ENCODE measurements at regions not wholly inside any gene's neighbourhood (a gene's known extent, or its start where the extent isn't known, plus 50 kb on each side); places are given as distances from the start of the nearest gene placed in this dataset.
"Not testable (repeated sequence)": the region's sequence is repeated elsewhere in the genome, so short reads cannot be mapped to it uniquely, and the experiment has no call there.

DNA sequence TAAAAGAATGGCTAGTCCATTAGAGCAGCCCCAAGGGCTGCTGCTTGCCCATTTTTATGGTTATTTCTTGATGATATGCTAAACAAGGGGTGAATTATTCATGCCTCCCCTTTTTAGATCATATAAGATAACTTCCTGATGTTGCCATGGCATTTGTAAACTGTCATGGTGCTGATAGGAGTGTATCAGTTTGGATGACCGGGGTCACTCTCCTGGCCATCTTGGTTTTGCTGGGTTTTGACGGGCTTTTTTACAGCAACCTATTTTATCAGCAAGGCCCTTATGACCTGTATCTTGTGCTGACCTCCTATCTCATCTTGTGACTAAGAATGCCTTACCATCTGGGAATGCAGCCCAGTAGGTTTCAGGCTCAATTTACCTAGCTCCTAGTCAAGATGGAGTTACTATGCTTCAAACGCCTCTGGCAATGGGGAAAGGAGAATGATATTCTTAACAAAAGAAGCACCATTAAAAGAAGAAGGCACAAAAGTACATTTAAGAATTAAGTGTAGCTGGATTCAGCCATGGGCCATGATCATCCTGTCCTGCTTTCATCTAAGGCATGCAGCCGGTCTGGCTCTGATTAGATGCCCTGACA, 1156.0 kb downstream of the PCDH9 start:
- no peak for DNase-seq (ENCODE audit: low spot score)
- TF ChIP-seq, protein P1, sequence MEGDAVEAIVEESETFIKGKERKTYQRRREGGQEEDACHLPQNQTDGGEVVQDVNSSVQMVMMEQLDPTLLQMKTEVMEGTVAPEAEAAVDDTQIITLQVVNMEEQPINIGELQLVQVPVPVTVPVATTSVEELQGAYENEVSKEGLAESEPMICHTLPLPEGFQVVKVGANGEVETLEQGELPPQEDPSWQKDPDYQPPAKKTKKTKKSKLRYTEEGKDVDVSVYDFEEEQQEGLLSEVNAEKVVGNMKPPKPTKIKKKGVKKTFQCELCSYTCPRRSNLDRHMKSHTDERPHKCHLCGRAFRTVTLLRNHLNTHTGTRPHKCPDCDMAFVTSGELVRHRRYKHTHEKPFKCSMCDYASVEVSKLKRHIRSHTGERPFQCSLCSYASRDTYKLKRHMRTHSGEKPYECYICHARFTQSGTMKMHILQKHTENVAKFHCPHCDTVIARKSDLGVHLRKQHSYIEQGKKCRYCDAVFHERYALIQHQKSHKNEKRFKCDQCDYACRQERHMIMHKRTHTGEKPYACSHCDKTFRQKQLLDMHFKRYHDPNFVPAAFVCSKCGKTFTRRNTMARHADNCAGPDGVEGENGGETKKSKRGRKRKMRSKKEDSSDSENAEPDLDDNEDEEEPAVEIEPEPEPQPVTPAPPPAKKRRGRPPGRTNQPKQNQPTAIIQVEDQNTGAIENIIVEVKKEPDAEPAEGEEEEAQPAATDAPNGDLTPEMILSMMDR (IDR thresholded peaks at IDR 0.05; ENCODE audit: extremely low read depth, missing control alignments), result no peak

DNA sequence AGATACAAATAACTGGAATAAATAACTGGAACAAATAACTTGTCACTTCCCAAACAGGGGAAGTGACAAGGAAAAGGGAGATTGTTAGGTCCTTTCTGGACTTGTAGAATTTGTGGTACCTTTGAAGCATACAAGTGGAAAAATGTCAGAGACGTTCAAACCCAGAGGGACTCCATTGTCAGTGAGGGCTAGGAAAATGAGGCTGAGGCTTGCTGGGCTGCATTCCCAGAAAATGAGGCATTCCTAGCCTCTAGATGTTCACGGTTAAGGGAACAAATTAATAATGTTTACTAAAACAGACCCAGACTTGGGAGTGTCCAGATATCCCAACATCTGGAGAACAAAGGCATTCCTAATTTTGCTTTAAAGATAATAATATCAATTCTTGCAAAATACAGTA, 1158.0 kb downstream of the PCDH9 start:
- DNase-seq (ENCODE audit: low spot score), result not testable (repeated sequence)

DNA sequence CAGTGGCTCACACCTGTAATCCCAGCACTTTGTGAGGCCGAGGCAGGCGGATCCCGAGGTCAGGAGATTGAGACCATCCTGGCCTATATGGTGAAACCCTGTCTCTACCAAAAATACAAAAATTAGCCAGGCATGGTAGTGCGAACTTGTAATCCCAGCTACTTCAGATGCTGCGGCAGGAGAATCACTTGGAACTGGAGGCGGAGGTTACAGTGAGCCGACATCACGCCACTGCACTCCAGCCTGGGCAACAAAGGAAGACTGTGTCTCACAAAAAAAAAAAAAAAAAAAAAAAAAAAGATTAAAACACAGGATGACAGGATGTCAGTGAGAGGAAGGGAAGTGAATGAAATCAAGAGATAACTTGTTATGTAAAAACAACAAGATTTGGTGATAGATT, 1158.5 kb downstream of the PCDH9 start:
- DNase-seq (ENCODE audit: low spot score), result no peak
- TF ChIP-seq, protein P1 (IDR thresholded peaks at IDR 0.05; ENCODE audit: extremely low read depth, missing control alignments), result no peak

DNA sequence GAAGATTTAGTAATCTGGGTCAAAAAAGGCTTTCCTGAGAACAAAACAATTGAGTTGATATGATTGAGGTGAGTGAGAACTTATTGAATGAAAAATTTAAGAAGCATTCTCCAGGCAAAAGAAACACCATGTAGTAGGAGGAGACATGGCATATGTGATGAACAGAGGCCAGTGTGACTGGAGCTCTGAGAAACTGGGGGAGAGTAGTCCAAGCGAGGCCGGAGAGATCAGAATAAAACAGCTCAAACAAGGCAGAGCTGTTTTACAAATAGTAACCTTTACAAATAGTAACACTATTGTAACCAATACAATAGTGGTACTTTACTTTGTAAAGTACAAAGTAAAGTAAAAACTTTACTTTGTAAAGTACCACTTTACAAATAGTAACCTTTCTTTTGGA, 1159.1 kb downstream of the PCDH9 start:
- TF ChIP-seq, protein P1 (IDR thresholded peaks at IDR 0.05; ENCODE audit: extremely low read depth, missing control alignments), result no peak
- DNase-seq (ENCODE audit: low spot score), result no peak

DNA sequence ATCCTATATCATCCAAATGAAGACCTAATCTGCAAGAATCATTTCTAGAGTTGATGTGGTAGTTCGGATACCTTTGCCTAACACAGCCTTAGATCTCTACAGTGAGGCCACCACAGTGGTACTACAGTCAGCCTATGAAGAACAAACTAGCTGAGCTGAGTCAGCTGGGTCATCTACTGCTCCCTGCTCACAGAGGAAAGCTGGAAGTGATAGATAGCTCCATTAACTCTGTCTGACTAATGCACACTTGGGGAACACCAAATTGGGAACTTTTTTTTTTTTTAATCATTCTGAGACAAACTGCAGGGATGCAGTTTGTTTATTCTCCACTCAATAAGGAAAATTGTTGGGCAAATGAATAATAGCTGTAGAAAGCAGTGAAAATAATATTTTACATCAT, 1160.6 kb downstream of the PCDH9 start:
- TF ChIP-seq, protein P1 (IDR thresholded peaks at IDR 0.05; ENCODE audit: extremely low read depth, missing control alignments), result no peak

DNA sequence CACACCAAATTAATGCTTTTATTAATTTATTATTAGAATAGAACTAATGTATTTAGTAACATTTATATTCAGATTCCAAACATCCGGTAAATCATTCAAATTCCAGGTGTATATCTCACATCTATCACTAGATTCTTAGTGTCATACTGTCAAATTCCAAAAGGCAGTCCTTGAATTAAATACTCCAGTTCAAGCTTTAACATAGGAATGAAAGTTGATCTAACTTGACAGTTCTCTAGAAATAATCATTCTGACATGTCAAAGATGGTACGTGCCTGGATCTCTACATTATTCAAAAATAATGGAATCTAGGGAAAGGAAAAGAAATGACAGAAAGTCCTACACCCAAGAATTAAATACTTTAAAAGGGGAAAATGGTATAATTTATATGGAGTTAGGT, 1161.5 kb downstream of the PCDH9 start:
- DNase-seq (ENCODE audit: low spot score), result no peak
- TF ChIP-seq, protein P1 (IDR thresholded peaks at IDR 0.05; ENCODE audit: extremely low read depth, missing control alignments), result no peak

More for the DNA sequence above, 1160.6 kb downstream of the PCDH9 start:
- no peak for DNase-seq (ENCODE audit: low spot score)

DNA sequence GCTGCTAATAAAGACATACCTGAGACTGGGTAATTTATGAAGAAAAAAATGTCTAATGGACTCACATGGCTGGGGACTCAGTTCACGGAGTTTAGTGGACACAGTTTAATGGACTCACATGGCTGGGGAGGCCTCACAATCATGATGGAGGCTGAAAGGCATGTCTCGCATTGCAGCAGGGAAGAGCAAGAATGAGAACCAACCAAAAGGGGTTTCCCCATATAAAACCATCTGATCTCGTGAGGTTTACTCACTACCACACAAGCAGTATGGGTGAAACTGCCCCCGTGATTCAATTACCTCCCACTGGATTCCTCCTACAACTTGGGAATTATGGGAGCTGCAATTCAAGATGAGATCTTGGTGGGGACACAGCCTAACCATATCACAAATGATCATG, 1181.2 kb downstream of the PCDH9 start:
- TF ChIP-seq, protein P1 (IDR thresholded peaks at IDR 0.05; ENCODE audit: extremely low read depth, missing control alignments), result no peak
- no peak for DNase-seq (ENCODE audit: low spot score)

DNA sequence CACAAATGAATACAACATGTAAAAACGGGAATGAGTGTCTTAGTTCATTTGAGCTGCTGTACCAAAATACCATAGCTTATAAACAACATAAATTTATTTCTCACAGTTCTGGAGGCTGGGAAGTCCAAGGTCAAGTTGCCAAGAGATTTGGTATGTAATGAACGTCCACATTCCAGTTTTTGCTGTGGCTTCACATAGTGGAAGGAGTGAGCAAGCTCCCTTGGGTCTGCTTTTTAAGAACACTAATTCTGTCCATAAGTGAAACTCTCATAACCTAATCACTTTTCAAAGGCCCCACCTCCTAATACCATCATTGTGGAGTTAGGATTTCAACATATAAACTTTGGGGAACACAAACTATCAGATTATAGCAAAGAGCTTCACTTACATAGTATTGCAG, 1189.6 kb downstream of the PCDH9 start:
- DNase-seq (ENCODE audit: low spot score), result no peak
- TF ChIP-seq, protein P1 (IDR thresholded peaks at IDR 0.05; ENCODE audit: extremely low read depth, missing control alignments), result no peak
